Femur (tissue), 1 donor: ENCODE measurements at regions not wholly inside any gene's neighbourhood (a gene's known extent, or its start where the extent isn't known, plus 50 kb on each side); places are given as distances from the start of the nearest gene placed in this dataset.

Source experiments
- DNase-seq: peaks from one replicate; pipeline ENCODE4 v3.0.0-alpha.2; 2017

- no peak for DNase-seq
These were observed 152.1 kb downstream of the KCTD15 start for GRCh38 chr19:33948651-33949335.

DNA sequence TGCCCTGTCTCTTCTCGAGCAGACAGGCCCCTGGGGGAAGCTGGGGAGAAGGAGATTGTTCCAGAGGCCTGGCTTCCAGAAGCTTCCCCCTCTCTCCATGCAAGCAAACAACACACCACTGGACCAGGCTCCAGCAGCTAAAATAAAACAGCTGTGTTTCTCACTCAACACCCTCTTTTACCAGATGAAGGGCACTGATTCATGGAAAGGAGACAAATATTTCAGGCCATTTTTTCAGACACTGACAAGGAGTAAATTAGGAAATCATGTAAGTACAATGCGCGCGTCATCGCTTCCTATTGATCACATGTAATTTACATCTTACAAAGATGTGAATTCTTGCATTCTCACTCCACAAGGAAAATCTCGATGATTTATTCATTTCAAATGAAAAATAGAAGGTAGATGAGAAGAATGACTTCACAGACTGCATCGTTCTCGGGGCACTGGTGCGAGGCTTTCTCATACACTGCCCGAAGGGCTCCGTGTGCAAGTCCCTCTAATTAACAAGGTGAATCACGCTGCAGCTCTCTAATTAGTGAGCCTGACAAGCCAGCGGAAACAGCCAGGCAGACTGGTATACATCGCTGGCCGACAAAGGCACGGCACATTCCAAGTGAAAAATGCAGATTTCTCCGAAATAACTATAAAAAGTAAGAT, 153.6 kb downstream of the KCTD15 start:
- DNase-seq = no peak

DNA sequence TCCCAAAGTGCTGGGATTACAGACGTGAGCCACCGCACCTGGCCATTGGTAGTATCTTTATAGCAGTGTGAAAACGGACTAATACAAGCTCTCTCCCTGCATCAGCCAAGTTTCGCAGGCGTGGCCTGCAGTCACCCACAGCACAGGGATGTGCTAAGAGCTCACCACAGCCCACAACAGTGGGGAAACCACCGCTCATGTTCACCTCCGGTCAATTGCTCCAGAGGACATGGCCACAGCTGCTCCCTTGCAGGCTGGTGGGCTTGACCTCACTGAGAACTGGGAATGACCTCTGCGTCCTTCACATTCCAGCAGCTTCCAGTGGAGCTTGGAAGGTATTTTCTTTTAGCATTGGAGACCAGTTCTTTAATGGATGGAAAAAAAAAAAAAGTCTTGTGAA, 156.4 kb downstream of the KCTD15 start:
- DNase-seq = no peak

GRCh38 chr19:33953592-33953991, 156.9 kb downstream of the KCTD15 start:
- no peak for DNase-seq

DNA sequence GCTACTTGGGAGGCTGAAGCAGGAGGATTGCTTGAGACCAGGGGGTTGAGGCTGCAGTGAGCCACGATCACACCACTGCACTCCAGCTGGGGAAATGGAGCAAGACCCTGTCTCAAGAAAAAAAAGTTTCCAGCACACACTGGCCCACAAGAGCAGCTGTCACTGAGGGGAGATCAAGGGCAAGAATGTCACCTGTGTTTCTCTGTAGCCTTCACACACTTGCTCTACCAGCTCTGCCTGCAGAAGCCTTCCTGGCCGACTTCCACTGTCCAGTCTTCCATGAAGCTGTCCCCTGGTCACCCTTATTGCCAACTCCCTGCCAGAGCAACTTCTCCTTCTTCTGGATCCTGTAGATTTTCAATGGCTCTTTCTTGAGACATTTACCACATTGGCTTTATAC, 158.0 kb downstream of the KCTD15 start:
- DNase-seq = no peak

GRCh38 chr19:33956941-33957340, 160.3 kb downstream of the KCTD15 start:
- DNase-seq = no peak

- DNase-seq = no peak
These were observed 161.1 kb downstream of the KCTD15 start for GRCh38 chr19:33957804-33958203.

GRCh38 chr19:33960566-33960965, 163.9 kb downstream of the KCTD15 start:
- DNase-seq = no peak

GRCh38 chr19:33962161-33962560, 165.5 kb downstream of the KCTD15 start:
- DNase-seq = no peak

DNA sequence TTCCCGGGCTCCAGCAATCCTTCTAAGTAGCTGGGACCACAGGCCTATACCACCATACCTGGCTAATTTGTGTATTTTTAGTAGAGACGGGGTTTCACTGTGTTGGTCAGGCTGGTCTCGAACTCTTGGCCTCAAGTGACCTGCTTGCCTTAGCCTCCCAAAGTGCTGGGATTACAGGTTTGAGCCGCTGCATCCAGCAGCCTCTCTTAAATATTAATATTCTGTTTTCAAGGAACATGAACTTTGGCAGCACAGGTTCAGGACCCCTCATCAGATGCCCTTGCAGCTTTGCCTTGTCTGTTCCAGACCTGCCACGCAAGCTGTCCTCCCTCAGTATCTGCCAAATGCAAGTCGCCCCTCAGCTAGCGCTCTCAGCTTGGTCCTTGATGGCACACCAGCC, 166.8 kb downstream of the KCTD15 start:
- DNase-seq = no peak

DNA sequence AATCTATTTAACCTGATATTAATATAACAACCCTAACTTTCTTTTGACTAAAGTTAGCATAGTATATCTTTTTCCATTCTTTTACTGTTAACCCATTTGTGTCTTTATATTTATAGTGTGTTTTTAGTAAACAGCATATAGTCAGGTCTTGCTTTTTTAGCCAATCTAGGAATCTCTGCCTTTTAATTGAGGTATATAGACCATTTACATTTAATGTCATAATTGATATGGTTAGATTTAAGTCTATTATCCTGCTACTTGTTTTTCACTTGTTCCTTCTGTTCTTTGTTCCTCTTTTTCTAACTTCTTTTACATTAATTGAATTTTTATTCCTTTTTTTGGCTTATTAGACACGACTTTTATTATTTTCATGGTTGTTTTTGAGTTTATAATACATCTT, 174.4 kb downstream of the KCTD15 start:
- DNase-seq = no peak

GRCh38 chr19:33977756-33978685, 181.4 kb downstream of the KCTD15 start:
- no peak for DNase-seq

- DNase-seq = no peak
These were observed 186.0 kb downstream of the KCTD15 start for GRCh38 chr19:33982706-33983105.

DNA sequence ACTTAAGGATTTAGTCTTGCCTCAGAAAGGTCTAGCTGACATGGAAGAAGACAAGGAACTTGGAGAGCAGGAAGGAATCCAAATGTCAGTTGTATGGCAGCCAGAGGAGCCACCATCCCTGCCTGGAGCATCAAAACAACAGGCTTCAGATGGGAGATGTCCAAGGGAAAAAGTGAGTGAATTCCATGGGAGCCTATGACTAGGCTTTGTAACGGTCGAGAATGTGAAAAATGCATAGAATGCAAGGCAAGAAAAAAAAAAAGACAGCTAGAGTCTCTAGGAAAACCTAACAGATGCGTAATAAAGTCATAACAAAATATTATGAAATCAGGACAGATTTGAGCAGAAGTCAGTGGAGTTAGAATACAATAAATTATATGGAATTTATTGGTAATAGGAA, 183.7 kb upstream of the LSM14A start:
- no peak for DNase-seq

DNA sequence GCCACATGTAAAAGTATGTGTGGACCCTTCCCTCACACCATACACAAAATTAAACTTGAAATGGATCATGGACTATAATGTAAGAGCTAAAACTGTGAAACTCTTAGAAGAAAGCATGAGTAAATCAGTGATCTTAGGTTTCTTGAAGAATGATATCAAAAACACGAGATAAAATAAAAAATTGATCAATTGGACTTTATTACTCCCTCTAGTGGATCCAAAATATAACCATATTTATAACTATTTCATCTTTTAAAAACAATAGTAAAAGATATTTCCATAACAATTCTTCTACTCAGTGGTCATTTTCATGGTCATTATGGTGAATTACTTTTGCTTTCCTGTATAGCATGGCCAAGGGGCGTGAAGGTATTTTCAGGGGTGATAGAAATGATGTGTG, 174.6 kb upstream of the LSM14A start:
- DNase-seq = no peak

- no peak for DNase-seq
These were observed 174.0 kb upstream of the LSM14A start for GRCh38 chr19:33998302-33998701.

DNA sequence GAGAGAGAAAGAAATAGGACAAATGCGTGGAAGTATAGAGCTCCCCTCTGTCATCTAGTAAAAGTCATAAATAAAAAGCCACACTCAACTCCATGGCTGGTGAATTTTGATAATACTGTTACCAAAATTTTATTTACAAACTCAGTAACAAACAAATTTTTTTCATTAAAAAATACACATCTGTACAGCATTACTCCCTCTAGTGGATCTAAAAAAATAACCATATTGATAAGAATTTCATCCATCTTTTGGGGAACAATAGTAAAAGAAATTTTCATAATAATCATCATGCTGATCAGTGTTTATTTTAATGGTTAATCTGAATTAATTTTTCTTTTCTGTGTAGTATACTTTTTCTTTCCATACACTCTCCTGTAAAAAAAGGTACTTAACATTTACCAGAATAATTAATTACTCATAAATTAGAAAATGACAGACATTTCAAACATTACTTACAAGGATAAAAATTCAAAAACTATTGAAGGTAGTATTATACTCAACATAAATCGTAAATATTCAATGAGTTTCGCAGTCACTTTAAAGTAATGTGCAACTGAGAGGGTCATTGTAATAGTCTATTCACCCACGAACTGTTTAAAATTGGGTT, 173.5 kb upstream of the LSM14A start:
- DNase-seq = no peak

GRCh38 chr19:34017024-34017423, 155.3 kb upstream of the LSM14A start:
- no peak for DNase-seq

DNA sequence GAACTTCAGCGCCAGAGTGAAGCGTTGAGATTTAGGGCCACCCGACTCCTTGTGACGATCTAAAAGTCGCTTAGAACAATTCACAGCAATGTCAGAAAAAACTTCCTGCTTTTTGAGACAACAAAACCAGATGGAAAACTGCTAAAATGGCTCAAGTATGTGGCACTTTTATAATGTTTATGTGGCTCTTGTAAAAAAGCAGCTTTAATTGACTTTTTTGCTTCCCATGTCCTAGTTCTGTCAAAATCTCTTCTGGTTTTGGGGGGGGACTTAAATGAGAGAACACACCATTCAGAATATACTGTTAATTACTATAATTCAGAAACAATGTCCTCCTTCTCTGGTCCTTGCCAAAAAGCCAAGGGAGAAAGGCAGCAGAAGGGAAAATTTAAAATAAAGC, 154.7 kb upstream of the LSM14A start:
- no peak for DNase-seq

DNA sequence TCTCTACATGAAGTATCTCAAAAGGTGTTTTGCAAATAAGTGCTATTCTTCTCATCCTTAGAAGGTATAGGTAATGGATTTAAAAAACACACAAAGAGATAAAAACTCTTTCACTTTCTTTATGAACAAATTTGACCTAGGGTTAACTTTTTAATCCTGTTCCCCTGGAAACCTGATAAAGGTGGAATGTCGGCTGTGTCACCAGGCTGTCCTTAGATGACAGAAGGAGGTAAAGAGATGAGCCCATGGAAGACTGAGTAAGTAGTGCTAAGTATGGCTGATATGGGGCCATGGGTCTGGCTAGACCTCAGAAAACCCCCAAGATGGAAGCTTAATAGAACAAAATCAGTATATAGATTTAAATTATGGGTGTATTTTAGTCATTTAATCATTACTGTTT, 153.8 kb upstream of the LSM14A start:
- DNase-seq = no peak

DNA sequence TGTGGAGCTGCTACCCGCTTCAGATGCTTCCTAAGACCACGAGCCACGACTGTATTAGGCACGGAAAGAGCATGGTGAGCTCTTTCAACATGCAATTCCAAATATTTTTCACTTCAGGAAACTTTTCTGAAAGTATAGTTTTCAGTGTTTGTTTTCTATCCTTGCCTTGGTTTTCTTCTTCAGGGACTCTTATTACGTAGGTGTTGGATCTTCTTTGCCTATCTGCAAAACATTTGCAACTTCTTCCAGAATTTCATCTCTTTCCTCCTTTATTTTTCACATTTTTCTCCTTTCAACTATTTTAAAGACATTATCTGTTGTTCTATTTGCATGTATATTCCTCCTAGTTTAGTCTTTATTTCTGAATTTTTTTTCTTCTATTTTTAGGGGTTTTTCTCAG, 148.9 kb upstream of the LSM14A start:
- DNase-seq = no peak

GRCh38 chr19:34033880-34034279, 138.4 kb upstream of the LSM14A start:
- DNase-seq = no peak

GRCh38 chr19:34034318-34034846, 137.9 kb upstream of the LSM14A start:
- DNase-seq = no peak
